HUES64 (cell line): ENCODE measurements at regions not wholly inside any gene's neighbourhood (a gene's known extent, or its start where the extent isn't known, plus 50 kb on each side); places are given as distances from the start of the nearest gene placed in this dataset.

ENCODE experiments used
- H3K27ac ChIP-seq: 2 replicates; pipeline ENCODE4 v1.7.0; 2013; ENCODE audit warnings: low read depth, low read length, inconsistent platforms
- H3K27me3 ChIP-seq: 2 replicates; pipeline ENCODE4 v1.6.1; 2013; ENCODE audit warnings: mild to moderate bottlenecking, low read length; ENCODE audit not compliant: insufficient read depth
- H3K36me3 ChIP-seq: 2 replicates; pipeline ENCODE4 v1.6.1; 2013; ENCODE audit warnings: mild to moderate bottlenecking, low read length; ENCODE audit not compliant: insufficient read depth
- H3K4me1 ChIP-seq: 2 replicates; pipeline ENCODE4 v1.6.1; 2013; ENCODE audit warnings: mild to moderate bottlenecking, low read length, moderate library complexity; ENCODE audit not compliant: insufficient read depth
- H3K4me3 ChIP-seq: 2 replicates; pipeline ENCODE4 v1.5.1; 2013; ENCODE audit warnings: mild to moderate bottlenecking, low read length, moderate library complexity
- H3K9ac ChIP-seq: 2 replicates; pipeline ENCODE4 v1.6.1; 2013; ENCODE audit warnings: mild to moderate bottlenecking, low read depth, low read length
- H3K9me3 ChIP-seq: 2 replicates; pipeline ENCODE4 v1.6.1; 2013; ENCODE audit warnings: low read depth, low read length; ENCODE audit not compliant: insufficient read depth
- WGBS: fragments of 150-250, 120-280 bp; methylation state at CpG from one replicate; pipeline ENCODE4 v1.1.7; 2013; ENCODE audit warnings: missing lambda C conversion rate; 5-methylcytosine and 5-hydroxymethylcytosine counted together

DNA sequence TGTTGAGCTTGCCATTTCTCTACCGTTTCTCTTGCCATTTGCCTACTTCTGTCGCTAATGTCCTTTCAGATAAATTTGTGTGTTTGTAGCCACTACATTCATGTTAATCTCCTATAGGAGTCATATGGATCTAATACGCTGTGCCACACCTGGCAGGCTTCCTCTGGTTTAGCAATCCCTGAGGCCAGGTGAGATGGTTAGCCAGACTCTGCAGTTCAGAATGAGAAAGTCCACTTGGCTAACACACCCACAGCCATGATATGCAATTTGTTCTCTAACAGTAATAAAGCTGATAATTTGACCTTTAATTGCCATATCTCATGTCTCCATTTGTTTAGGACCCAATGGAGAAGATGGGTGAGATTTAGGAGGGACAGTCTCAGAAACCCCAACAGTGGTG is 1261.6 kb upstream of the TMEM132C start:
- no peaks in the 10 kb centered on the region for H3K9me3 ChIP-seq
- no peaks in the 10 kb centered on the region for H3K36me3 ChIP-seq
- no peak overlapping the region for H3K27ac ChIP-seq
- H3K9ac ChIP-seq = no peak overlapping the region
- no peak overlapping the region for H3K4me3 ChIP-seq
- no peaks in the 10 kb centered on the region for H3K27me3 ChIP-seq
- no peaks in the 10 kb centered on the region for H3K4me1 ChIP-seq
- WGBS = 62% methylated on average over 3 of the region's 3 CpGs

DNA sequence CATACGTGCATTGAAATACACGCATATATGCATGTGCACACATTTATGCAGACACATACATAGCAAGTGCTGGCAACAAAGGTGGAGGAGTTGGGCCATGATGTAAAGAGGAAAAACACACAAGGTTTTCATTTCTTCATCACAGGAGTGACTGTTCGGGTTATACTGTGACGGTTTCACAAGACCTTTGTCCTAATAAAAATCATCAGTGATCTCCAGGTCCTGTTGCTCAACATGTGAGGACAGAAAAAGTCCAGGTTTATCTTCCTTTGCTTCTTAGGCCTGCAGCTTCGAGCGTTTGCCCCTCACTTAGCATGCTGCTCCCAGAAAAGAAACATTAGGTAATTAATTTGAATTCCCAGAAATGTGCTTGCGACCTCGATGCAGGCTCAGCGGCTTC is 1260.0 kb upstream of the TMEM132C start:
- 0 out of 2 replicates have a peak, but pooled peaks cover under 1% of the 10 kb centered on the region for H3K4me1 ChIP-seq
- H3K4me3 ChIP-seq = no peak overlapping the region
- H3K27me3 ChIP-seq = no peaks in the 10 kb centered on the region
- H3K9me3 ChIP-seq = no peaks in the 10 kb centered on the region
- WGBS = 82% methylated on average over 9 of the region's 9 CpGs
- H3K9ac ChIP-seq = no peak overlapping the region
- no peak overlapping the region for H3K27ac ChIP-seq
- H3K36me3 ChIP-seq = no peaks in the 10 kb centered on the region

DNA sequence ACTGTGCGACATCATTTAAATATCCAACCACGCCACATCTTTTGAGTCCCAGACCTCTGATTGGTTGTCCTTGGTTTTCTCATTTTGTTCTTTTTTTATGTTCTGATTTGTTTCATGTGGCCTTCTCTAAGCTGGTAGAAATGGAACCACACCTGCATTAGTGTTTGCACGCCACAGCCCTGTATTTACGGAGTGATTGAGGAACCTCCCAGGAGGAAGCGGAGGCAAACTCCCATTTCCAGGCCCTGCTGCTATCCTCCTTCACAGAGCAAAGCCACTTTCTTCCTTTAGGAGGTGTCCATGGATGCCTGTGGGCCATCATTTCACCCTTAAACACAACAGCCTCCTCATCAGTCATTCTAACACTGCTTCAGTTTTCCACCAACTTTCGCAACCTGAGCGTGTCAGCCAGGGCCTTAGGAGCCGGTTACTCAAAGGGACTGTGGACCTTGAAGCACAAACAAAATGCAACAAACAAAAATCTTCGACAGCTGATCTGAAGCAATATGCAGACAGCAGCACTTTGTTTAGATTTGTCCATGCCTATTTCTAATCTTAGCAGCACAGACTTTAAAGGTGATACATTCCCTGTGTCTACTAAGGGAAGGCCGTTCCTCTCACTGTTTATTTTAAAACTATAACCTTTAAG is 1258.1 kb upstream of the TMEM132C start:
- 91% methylated on average over 9 of the region's 10 CpGs for WGBS
- Histone ChIP-seq H3K4me3 (no peak overlapping the region), H3K9ac (no peak overlapping the region), H3K27me3 (no peaks in the 10 kb centered on the region), H3K27ac (no peak overlapping the region), H3K36me3 (no peaks in the 10 kb centered on the region), H3K4me1 (0 out of 2 replicates have a peak, but pooled peaks cover 7% of the 10 kb centered on the region), H3K9me3 (no peaks in the 10 kb centered on the region)

DNA sequence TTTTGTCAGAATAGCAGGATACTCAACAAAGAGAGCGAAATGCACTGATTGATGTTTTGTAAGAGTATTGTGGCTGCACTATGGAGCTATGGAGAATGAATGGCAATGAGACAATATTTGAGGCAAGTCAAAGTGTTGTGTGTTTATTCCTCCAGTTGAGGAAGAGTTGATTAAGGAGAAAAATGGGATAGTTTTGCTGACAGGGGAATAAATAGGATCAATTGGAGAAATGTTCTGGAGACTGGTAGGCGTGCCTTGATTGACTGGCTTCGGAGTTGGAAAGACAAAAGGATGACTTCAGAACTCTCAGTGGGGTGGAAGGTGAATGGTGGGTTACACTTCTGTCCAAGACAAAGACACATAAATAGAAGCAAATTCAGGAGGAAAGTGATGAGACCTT is 1254.9 kb upstream of the TMEM132C start:
- Histone ChIP-seq H3K9ac (no peak overlapping the region), H3K27ac (no peak overlapping the region), H3K4me3 (no peak overlapping the region), H3K27me3 (no peaks in the 10 kb centered on the region), H3K36me3 (no peaks in the 10 kb centered on the region), H3K4me1 (0 out of 2 replicates have a peak, but pooled peaks cover 7% of the 10 kb centered on the region), H3K9me3 (no peaks in the 10 kb centered on the region)
- 90% methylated on average over 3 of the region's 3 CpGs for WGBS

DNA sequence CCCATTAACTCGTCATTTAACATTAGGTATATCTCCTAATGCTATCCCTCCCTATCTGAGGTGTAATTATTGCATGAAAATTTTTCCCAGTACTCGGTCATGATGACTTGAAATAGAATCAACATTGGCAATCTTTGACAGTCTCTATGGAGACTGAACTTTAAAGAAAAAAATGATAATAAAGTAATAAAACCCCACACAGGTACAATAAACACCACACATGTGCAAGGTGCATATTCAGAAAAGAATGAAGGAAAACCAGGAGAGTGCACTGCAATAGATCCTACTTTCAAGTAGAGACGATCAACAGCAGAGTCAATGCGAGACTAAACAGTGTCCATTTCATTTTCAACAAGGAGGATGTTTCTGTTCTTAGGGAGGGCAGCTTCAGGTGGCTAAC is 1253.8 kb upstream of the TMEM132C start:
- Histone ChIP-seq H3K27ac (no peak overlapping the region), H3K9ac (no peak overlapping the region), H3K4me3 (no peak overlapping the region), H3K4me1 (0 out of 2 replicates have a peak, but pooled peaks cover 7% of the 10 kb centered on the region), H3K36me3 (no peaks in the 10 kb centered on the region), H3K27me3 (no peaks in the 10 kb centered on the region), H3K9me3 (no peaks in the 10 kb centered on the region)
- 88% methylated on average over 3 of the region's 4 CpGs for WGBS

DNA sequence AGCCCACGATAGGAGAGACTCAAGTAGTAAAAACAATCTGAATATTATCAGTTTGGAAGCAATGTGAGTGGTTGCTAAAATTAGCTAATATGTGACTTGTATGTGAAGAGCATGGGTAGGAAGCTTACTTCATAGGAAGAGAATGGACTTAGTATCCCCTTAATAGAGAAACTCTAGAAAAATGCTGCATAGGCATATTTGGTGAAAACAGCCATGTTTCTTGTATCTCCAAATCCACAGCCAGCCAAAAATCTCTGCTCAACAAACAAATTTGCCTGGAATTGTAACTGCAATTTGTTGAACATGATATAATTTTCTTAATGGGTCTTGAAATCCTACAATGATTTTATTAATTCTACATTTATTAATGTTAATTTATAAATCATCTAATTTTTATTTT is 1252.9 kb upstream of the TMEM132C start:
- 0% methylated on average over 1 of the region's 1 CpG for WGBS
- H3K27me3 ChIP-seq = no peaks in the 10 kb centered on the region
- H3K9ac ChIP-seq = no peak overlapping the region
- no peaks in the 10 kb centered on the region for H3K9me3 ChIP-seq
- H3K4me3 ChIP-seq = no peak overlapping the region
- no peaks in the 10 kb centered on the region for H3K36me3 ChIP-seq
- no peak overlapping the region for H3K27ac ChIP-seq
- H3K4me1 ChIP-seq = 0 out of 2 replicates have a peak, but pooled peaks cover 7% of the 10 kb centered on the region

DNA sequence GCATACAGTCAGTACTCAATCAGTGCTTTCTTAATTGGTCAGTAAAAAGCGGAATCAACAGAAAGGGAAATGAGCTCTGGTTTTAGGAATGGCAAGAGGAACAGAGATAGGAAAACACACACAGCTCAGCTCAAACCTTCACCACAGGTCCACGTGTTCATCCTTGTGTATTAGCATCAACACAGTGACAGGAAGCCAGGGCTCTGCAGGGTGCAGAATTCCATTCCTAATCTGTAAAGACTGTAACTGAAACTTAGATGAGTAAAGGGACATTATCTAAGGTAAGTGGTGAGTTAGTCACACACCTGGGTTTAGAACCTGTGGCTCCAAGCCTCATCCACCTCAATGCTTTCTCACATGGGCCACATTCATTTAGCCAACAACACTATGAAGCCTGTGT is 1242.2 kb upstream of the TMEM132C start:
- Histone ChIP-seq H3K4me1 (no peaks in the 10 kb centered on the region), H3K9ac (no peak overlapping the region), H3K36me3 (no peaks in the 10 kb centered on the region), H3K9me3 (no peaks in the 10 kb centered on the region), H3K27me3 (no peaks in the 10 kb centered on the region), H3K4me3 (no peak overlapping the region), H3K27ac (no peak overlapping the region)
- 72% methylated on average over 2 of the region's 2 CpGs for WGBS

DNA sequence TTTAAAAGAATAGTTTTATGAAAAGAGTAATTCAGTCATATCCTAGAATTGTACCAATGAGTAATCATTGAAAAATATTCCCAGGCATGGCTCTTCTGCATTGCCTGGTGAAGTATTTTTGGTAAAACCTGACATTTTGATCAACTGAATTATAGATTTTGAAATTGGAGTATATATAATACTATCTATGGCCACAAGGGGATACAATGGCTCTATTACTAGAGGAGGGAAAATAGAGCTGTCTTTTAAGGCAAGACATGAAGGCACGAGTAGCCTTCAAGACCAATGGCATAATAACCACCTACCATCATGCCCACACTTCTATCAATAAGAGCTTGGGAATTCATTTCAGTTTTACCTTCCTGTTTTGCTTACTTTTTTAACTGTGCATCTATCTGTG is 1241.4 kb upstream of the TMEM132C start:
- Histone ChIP-seq H3K9me3 (no peaks in the 10 kb centered on the region), H3K27me3 (no peaks in the 10 kb centered on the region), H3K4me3 (no peak overlapping the region), H3K27ac (no peak overlapping the region), H3K9ac (no peak overlapping the region), H3K36me3 (no peaks in the 10 kb centered on the region), H3K4me1 (no peaks in the 10 kb centered on the region)
- 81% methylated on average over 1 of the region's 1 CpG for WGBS

DNA sequence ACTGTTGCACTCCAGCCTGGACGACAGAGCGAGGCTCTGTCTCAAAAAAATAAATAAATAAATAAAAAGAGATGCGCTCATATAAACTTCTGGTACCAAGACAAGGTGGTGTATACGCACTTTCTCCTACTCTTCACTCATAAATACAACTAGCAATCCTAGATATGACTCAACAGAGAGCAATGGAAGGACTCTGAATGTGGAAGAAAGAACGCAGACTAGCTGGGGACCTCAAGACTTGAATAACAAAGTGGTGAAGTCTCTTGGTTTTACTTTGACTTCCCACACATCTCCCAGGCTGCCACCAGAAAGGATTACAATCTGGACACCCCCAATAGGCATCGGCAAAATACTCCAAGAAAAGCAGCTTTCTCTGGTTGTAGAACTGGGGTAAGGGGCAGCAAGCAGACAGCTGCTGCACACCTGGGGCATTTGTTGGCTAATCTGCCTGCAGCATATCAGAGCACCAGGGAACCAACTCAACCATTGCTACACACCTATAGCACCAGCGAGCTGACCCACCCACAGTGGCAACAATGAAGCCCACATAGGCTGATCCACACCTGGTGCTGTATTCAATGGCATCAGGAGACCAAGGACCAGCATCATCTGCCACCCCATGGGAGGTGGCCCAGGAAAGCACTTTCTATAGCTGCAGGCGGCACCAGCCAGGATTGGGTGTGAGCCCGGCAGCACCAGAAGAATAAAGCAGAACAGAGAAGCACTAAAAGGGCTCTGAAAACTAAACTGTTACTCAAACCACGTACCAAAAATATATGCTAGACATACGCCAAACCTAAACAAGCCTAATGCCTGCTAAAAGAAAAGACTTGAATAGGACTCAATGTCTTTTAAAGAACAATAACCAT is 1231.7 kb upstream of the TMEM132C start:
- Histone ChIP-seq H3K27ac (no peak overlapping the region), H3K9ac (no peak overlapping the region), H3K9me3 (no peaks in the 10 kb centered on the region), H3K4me1 (no peaks in the 10 kb centered on the region), H3K36me3 (no peaks in the 10 kb centered on the region), H3K4me3 (no peak overlapping the region), H3K27me3 (no peaks in the 10 kb centered on the region)
- WGBS = 85% methylated on average over 9 of the region's 11 CpGs

DNA sequence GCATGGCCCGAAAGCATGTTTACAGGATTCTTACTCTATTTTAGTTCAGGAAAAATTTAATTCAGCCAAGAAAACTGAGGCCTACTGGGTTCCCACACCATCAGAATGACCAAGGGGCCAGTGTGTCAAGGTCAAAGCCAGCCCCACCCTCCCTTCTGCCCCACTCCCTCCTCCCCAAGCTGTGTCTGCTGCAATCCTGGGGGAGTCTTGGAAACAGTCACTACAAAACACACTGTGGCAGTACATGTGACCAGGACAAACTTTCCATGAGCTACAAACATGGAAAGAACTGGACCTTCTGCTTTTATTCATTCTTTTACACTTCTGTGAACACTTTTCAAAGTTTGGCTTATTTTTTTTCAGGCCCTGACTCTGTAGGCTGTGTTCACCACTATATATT is 1228.8 kb upstream of the TMEM132C start:
- Histone ChIP-seq H3K27ac (no peak overlapping the region), H3K9me3 (no peaks in the 10 kb centered on the region), H3K4me3 (no peak overlapping the region), H3K27me3 (no peaks in the 10 kb centered on the region), H3K9ac (no peak overlapping the region), H3K36me3 (no peaks in the 10 kb centered on the region), H3K4me1 (no peaks in the 10 kb centered on the region)
- WGBS = 85% methylated on average over 1 of the region's 1 CpG

DNA sequence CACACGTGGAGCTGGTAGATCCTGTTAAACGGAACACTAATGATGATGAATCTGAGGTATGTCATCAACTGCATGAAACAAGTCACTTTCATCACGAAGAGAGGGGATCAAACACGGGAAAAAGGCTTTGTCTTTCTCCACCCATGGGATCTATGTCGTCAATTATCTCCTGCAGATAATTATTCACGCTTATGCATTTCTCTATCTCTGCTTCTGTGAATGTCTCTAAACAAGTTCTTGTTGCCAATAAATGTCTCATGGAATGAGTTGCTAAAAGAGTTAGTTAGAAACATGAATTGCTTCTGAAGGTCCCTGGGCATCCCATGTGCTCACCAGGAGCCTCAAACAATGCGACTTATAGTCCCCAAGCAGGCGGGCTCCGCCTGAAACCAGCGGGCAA is 1228.2 kb upstream of the TMEM132C start:
- H3K9me3 ChIP-seq = no peaks in the 10 kb centered on the region
- no peak overlapping the region for H3K27ac ChIP-seq
- no peak overlapping the region for H3K4me3 ChIP-seq
- H3K9ac ChIP-seq = no peak overlapping the region
- no peaks in the 10 kb centered on the region for H3K27me3 ChIP-seq
- WGBS = 86% methylated on average over 10 of the region's 10 CpGs
- no peaks in the 10 kb centered on the region for H3K4me1 ChIP-seq
- H3K36me3 ChIP-seq = no peaks in the 10 kb centered on the region
